ENCODE measurements at regions not wholly inside any gene's neighbourhood (a gene's known extent, or its start where the extent isn't known, plus 50 kb on each side); places are given as distances from the start of the nearest gene placed in this dataset.

DNA sequence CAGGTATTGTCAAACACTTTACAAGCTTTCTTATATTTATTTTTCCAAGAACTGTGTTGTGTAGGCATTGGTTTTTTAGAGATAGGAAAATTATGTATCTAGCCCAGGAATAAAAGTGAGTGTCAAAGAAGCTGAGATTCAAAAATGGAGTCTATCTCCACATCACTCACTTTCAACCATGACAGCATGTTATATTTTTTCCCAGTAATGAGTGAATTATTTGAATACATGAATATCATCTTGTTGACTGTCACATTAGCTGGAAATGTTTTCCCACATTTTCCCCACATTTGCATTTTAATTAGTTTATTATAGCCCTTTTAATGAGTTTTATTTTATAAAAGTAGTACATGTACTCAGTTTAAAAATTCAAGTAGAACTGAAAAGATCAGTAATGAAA lies 693.7 kb downstream of the PCDH18 start:
- ATAC-seq (ENCODE audit: low FRiP score in 2 of 2) = no peak
- no peak overlapping the region for H3K4me3 ChIP-seq
- H3K9me3 ChIP-seq = no peaks in the 10 kb centered on the region
- no peak for DNase-seq
- H3K27me3 ChIP-seq = no peaks in the 10 kb centered on the region
- no peaks in the 10 kb centered on the region for H3K36me3 ChIP-seq
- H3K4me1 ChIP-seq = no peaks in the 10 kb centered on the region
- H3K27ac ChIP-seq = no peak overlapping the region
- TF ChIP-seq POLR2AphosphoS5 (IDR thresholded peaks at IDR 0.05) (no peak), EP300 (IDR thresholded peaks at IDR 0.05) (no peak), POLR2A (IDR thresholded peaks at IDR 0.05) (no peak)
- TF ChIP-seq, protein P1, sequence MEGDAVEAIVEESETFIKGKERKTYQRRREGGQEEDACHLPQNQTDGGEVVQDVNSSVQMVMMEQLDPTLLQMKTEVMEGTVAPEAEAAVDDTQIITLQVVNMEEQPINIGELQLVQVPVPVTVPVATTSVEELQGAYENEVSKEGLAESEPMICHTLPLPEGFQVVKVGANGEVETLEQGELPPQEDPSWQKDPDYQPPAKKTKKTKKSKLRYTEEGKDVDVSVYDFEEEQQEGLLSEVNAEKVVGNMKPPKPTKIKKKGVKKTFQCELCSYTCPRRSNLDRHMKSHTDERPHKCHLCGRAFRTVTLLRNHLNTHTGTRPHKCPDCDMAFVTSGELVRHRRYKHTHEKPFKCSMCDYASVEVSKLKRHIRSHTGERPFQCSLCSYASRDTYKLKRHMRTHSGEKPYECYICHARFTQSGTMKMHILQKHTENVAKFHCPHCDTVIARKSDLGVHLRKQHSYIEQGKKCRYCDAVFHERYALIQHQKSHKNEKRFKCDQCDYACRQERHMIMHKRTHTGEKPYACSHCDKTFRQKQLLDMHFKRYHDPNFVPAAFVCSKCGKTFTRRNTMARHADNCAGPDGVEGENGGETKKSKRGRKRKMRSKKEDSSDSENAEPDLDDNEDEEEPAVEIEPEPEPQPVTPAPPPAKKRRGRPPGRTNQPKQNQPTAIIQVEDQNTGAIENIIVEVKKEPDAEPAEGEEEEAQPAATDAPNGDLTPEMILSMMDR (IDR thresholded peaks at IDR 0.05) = no peak

DNA sequence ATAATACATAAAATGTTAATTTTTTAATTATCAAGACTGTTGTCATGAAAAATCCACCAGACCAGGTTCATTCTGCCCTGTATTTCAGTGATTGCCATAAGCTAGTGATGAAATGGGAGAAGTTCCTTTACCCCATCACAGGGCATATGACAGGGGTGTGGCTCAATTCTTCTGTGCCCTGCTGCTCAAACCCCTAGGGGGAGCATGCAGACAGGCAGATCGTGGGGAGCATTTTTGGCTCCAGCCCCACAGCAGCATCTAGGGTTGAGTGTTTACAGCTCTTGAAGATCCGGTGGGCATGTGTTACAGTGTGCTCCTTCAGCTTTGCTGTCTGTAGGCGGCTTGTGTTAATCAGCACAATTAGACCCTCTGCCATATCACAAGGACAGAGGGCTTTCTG lies 700.7 kb downstream of the PCDH18 start:
- H3K4me3 ChIP-seq = no peak overlapping the region
- H3K27me3 ChIP-seq = no peaks in the 10 kb centered on the region
- no peaks in the 10 kb centered on the region for H3K36me3 ChIP-seq
- H3K4me1 ChIP-seq = no peaks in the 10 kb centered on the region
- H3K9me3 ChIP-seq = no peaks in the 10 kb centered on the region
- 67 to 77% methylated on average over 2 to 3 of the region's 3 CpGs for WGBS, 2 donors
- DNase-seq = no peak
- H3K27ac ChIP-seq = no peak overlapping the region
- TF ChIP-seq POLR2A (IDR thresholded peaks at IDR 0.05) (no peak), EP300 (IDR thresholded peaks at IDR 0.05) (no peak), POLR2AphosphoS5 (IDR thresholded peaks at IDR 0.05) (no peak)
- TF ChIP-seq, protein P1 (IDR thresholded peaks at IDR 0.05) = no peak
- no peak for ATAC-seq (ENCODE audit: low FRiP score in 2 of 2)

DNA sequence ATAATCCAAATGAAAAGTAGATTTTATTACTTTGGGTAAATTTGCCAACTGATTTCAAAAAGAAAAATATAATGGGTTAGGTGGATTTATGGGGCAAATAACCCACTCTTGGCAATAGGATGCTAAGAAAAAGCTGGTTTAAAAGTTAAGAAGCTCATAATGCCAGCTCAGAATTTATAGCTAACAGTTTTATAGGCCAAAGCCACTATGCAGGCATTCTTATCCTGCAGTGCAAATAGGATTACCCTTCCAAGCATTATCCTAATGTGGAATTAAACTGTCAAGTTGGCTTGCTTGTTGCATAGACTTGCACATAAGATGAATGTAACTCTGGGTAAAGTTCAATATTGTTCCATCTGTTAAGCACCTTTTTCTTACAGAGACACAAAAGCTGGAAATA lies 703.0 kb downstream of the PCDH18 start:
- TF ChIP-seq POLR2A (IDR thresholded peaks at IDR 0.05) (no peak), EP300 (IDR thresholded peaks at IDR 0.05) (no peak), POLR2AphosphoS5 (IDR thresholded peaks at IDR 0.05) (no peak)
- TF ChIP-seq, protein P1 (IDR thresholded peaks at IDR 0.05) = no peak
- Histone ChIP-seq H3K9me3 (no peaks in the 10 kb centered on the region), H3K36me3 (no peaks in the 10 kb centered on the region), H3K27me3 (no peaks in the 10 kb centered on the region), H3K4me1 (no peaks in the 10 kb centered on the region), H3K27ac (no peak overlapping the region), H3K4me3 (no peak overlapping the region)
- no peak for ATAC-seq (ENCODE audit: low FRiP score in 2 of 2)
- DNase-seq = no peak

DNA sequence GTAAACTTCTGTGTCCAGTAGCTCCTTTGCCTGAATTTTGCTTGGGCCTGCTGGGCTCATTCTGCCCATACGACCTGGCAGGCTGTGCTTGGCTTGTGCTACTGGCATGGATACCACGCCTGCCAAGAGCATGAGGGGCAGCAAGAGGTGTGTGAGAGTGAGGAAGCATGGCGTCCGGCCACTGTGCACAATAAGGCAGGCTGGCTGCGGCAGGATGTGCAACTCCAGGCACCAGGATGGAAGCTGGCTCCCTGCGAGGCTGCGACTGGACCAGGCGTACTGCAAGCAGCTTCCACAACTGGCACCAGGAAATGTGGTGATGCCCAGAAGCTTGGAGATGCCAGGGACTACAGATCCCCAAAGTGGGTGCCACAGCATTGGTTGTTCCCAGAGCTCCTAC lies 709.3 kb downstream of the PCDH18 start:
- Histone ChIP-seq H3K36me3 (no peaks in the 10 kb centered on the region), H3K9me3 (no peaks in the 10 kb centered on the region), H3K27ac (no peak overlapping the region), H3K4me3 (no peak overlapping the region), H3K27me3 (no peaks in the 10 kb centered on the region), H3K4me1 (no peaks in the 10 kb centered on the region)
- DNase-seq = peak in 1 of 2 donors; percentile 48
- no peak for TF ChIP-seq POLR2AphosphoS5 (IDR thresholded peaks at IDR 0.05)
- no peak for TF ChIP-seq EP300 (IDR thresholded peaks at IDR 0.05)
- TF ChIP-seq POLR2A (IDR thresholded peaks at IDR 0.05) = no peak
- TF ChIP-seq, protein P1 (IDR thresholded peaks at IDR 0.05) = no peak
- 87 to 89% methylated on average over 4 to 7 of the region's 8 CpGs for WGBS, 2 donors
- ATAC-seq (ENCODE audit: low FRiP score in 2 of 2) = no peak

DNA sequence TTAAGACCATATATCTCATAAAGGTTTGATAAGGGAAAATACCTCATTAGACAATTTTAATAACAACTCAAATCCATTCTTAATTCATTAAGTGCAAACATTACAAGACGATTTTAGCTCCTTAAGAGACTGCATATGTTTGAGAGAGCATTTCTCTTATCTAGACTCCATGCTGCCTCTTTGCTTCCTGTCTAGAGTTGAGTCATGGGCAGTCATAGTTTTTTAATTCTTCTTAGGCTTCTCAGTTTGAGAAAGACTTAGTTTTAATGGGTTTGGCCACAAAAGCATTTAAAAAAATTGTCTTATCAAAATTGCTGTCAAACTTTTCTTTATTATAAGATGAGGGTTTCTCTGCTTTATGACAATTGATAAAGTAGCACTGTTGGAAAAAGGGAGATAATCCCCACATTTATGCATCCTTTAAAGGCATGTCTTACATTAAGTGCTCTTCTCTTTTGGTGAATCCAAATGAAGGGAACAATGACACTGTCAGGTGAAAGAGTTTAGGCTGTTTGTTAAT lies 713.4 kb downstream of the PCDH18 start:
- TF ChIP-seq EP300 (IDR thresholded peaks at IDR 0.05) = no peak
- TF ChIP-seq POLR2A (IDR thresholded peaks at IDR 0.05) = no peak
- TF ChIP-seq, protein P1 (IDR thresholded peaks at IDR 0.05) = no peak
- no peak for TF ChIP-seq POLR2AphosphoS5 (IDR thresholded peaks at IDR 0.05)
- Histone ChIP-seq H3K4me1 (no peaks in the 10 kb centered on the region), H3K9me3 (no peaks in the 10 kb centered on the region), H3K27ac (no peak overlapping the region), H3K4me3 (no peak overlapping the region), H3K36me3 (no peaks in the 10 kb centered on the region), H3K27me3 (no peaks in the 10 kb centered on the region)
- 9 to 19% methylated on average over 1 of the region's 1 CpG for WGBS, 2 donors
- no peak for DNase-seq
- no peak for ATAC-seq (ENCODE audit: low FRiP score in 2 of 2)
